ENCODE measurements at regions not wholly inside any gene's neighbourhood (a gene's known extent, or its start where the extent isn't known, plus 50 kb on each side); places are given as distances from the start of the nearest gene placed in this dataset.

DNA sequence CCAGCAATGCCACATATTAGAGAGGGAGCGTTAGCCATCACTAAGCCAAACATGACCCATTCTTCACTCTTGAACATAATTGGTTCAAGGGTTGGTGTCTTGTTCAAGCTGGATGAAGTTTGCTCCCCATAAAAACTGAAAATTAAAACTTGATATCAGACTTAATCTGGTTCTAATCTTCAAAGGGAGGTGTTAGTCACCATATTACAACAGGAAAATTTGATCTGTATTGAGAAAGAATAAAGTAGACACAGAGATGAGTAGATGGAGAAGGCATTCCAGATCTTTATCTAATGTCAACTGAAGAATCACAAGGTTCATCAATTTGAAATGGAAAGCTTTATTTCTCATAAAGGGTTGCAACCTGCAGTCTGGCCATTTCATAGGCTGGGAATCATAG, 972.8 kb downstream of the HACE1 start:
- no peaks in the 10 kb centered on the region for H3K4me1 ChIP-seq (replicated peaks in 1 of 2)
- intact Hi-C loops (cut with DNase I) = no loop called here
- H3K36me3 ChIP-seq (replicated peaks in 1 of 2) = no peaks in the 10 kb centered on the region
- TF ChIP-seq, protein P1, sequence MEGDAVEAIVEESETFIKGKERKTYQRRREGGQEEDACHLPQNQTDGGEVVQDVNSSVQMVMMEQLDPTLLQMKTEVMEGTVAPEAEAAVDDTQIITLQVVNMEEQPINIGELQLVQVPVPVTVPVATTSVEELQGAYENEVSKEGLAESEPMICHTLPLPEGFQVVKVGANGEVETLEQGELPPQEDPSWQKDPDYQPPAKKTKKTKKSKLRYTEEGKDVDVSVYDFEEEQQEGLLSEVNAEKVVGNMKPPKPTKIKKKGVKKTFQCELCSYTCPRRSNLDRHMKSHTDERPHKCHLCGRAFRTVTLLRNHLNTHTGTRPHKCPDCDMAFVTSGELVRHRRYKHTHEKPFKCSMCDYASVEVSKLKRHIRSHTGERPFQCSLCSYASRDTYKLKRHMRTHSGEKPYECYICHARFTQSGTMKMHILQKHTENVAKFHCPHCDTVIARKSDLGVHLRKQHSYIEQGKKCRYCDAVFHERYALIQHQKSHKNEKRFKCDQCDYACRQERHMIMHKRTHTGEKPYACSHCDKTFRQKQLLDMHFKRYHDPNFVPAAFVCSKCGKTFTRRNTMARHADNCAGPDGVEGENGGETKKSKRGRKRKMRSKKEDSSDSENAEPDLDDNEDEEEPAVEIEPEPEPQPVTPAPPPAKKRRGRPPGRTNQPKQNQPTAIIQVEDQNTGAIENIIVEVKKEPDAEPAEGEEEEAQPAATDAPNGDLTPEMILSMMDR (IDR thresholded peaks at IDR 0.05) = no peak
- TF ChIP-seq POLR2A (IDR thresholded peaks at IDR 0.05) = no peak
- no peaks in the 10 kb centered on the region for H3K9me3 ChIP-seq (replicated peaks in 1 of 3)
- no peaks in the 10 kb centered on the region for H3K27me3 ChIP-seq
- WGBS, 4 donors = 77 to 86% (median 81%) methylated on average over 1 of the region's 1 CpG
- no peak overlapping the region for H3K4me3 ChIP-seq
- no peak for DNase-seq
- H3K27ac ChIP-seq = no peak overlapping the region

DNA sequence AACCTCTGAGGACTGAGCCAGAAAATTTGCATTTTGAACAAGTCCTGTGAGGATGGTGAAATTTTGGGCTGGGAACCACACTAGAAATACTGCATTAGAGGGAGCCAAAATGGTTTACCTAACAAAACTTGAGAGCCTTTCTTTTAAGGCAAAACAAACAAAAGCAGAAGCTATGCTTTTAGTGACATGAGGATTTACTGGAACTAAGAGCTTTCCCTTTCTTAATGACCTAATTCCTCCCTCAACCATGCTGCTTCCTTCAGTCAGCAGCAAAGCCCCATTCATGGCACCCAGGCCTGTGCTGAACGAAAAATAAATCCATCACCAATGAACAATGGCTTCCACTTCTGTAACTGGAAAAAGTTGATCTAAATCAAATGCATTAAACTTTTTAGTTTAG, 974.3 kb downstream of the HACE1 start:
- Histone ChIP-seq H3K27ac (no peak overlapping the region), H3K36me3 (replicated peaks in 1 of 2) (no peaks in the 10 kb centered on the region), H3K4me3 (no peak overlapping the region), H3K27me3 (no peaks in the 10 kb centered on the region), H3K9me3 (replicated peaks in 1 of 3) (no peaks in the 10 kb centered on the region), H3K4me1 (replicated peaks in 1 of 2) (no peaks in the 10 kb centered on the region)
- DNase-seq = no peak
- WGBS, 4 donors = 50 to 64% (median 56%) methylated on average over 1 of the region's 1 CpG
- no peak for TF ChIP-seq POLR2A (IDR thresholded peaks at IDR 0.05)
- TF ChIP-seq, protein P1 (IDR thresholded peaks at IDR 0.05) = no peak
- intact Hi-C loops (cut with DNase I) = no loop called here

DNA sequence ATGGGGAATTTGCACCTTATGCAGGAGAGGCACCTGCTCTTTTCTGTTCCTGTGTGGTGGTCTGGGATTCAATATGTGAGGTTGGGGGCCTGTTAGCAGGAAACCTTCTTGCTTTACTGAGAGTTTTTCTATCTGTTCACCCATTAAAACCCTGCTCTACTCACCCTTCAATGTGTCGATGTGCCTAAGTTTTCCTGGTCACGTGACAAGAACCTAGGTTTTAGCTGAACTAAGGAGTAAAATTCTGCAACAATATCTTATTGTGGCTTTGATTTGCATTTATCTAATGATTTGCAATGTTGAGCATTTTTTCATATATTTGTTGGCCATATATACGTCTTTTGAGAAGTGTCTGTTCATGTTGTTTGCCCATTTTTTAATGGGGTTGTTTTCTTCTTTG, 979.9 kb downstream of the HACE1 start:
- 80 to 91% (median 88%) methylated on average over 3 of the region's 3 CpGs for WGBS, 4 donors
- Histone ChIP-seq H3K27me3 (no peaks in the 10 kb centered on the region), H3K4me3 (no peak overlapping the region), H3K27ac (no peak overlapping the region), H3K36me3 (replicated peaks in 1 of 2) (no peaks in the 10 kb centered on the region), H3K4me1 (replicated peaks in 1 of 2) (no peaks in the 10 kb centered on the region), H3K9me3 (replicated peaks in 1 of 3) (no peaks in the 10 kb centered on the region)
- intact Hi-C loops (cut with DNase I) = no loop called here
- no peak for DNase-seq
- TF ChIP-seq POLR2A (IDR thresholded peaks at IDR 0.05) = no peak
- TF ChIP-seq, protein P1 (IDR thresholded peaks at IDR 0.05) = no peak

DNA sequence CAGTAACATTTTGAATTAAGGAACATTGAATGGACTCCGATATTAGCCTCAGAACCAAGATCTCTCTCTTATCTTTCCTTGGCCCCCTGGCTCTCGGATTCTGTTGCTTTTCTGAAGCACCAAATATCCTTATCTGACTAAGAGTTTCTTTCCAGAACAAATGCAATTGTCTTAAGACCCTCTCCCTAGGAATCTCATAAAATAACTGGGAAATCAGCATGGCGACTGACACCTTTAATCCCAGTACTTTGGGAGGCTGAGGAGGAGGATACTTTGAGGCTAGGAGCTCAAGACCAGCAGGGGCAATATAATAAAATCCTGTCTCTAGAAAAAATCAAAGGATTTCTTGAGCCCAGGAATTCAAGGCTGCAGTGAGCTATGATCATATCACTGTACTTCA, 984.5 kb downstream of the HACE1 start:
- WGBS, 4 donors = 72 to 81% (median 76%) methylated on average over 3 of the region's 3 CpGs
- no peak for DNase-seq
- H3K27me3 ChIP-seq = no peaks in the 10 kb centered on the region
- H3K9me3 ChIP-seq (replicated peaks in 1 of 3) = no peaks in the 10 kb centered on the region
- intact Hi-C loops (cut with DNase I) = no loop called here
- H3K4me3 ChIP-seq = no peak overlapping the region
- no peak overlapping the region for H3K27ac ChIP-seq
- H3K36me3 ChIP-seq (replicated peaks in 1 of 2) = no peaks in the 10 kb centered on the region
- no peaks in the 10 kb centered on the region for H3K4me1 ChIP-seq (replicated peaks in 1 of 2)
- TF ChIP-seq, protein P1 (IDR thresholded peaks at IDR 0.05) = no peak
- TF ChIP-seq POLR2A (IDR thresholded peaks at IDR 0.05) = no peak
